NCI-H2081 treated with DMSO at 0.1 percent for 48 hours (cell line): ENCODE measurements at regions not wholly inside any gene's neighbourhood (a gene's known extent, or its start where the extent isn't known, plus 50 kb on each side); places are given as distances from the start of the nearest gene placed in this dataset.

ENCODE experiments used
- DNase-seq: peaks from one replicate; lab custom pipeline; 2025; lab: John Stamatoyannopoulos, UW

DNA sequence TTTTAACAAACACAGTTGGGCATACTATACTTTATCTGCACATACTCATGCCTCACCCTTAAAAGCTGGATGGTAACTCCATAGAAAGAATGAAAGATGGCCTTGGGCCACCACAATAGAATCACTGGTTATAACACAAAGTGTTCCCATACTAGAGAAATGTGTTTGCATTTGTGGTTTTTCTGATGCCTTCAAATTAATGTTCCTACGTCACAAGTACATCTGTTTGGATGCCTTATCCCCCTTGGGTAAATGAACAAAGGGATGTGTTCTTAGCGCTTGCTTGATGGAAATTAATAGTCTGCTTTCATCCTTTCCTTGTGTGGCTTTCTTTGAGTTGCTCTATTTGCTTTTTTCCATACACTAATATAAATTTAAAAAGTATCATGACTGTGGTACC is 291.1 kb upstream of the PDE4D start:
- DNase-seq, result no peak

- no peak for DNase-seq
These were observed 290.4 kb upstream of the PDE4D start for GRCh38 chr5:60183881-60184280.

DNA sequence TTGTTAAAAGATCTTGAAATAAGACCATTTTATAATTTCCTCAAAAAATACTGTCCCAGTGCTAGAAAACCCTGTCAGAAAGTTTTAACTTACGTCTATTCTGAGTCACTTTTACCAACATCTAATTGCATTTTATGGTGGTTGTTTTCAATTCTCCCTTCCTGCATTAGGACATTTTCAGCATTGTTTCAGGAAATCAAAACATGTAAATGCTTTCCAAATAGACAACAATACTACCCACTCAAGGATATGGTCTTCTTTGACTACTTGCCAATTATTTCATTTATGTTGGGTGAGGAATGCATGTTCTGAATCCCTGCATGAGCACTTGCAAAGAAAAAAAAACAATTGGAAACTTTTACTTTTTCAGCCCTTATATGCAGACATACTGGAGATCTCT is 284.6 kb upstream of the PDE4D start:
- no peak for DNase-seq

DNA sequence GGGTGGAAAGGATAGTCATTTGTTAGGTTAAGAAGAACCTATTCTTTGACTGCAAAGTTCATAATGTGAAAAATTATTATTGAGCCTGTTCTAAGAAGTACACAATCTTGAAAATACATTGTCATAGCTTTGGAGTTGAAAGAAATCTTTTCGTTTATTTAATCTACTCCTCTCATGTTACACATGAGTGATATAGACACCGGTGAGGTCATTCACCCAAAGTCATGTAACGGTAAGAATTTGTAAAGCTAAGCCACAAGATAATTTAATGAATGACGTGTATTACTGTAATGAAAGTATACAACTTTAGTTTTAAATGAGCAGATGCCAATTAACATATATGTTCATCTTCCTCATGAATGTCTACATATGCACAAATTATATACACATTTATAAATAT is 284.1 kb upstream of the PDE4D start:
- no peak for DNase-seq

DNA sequence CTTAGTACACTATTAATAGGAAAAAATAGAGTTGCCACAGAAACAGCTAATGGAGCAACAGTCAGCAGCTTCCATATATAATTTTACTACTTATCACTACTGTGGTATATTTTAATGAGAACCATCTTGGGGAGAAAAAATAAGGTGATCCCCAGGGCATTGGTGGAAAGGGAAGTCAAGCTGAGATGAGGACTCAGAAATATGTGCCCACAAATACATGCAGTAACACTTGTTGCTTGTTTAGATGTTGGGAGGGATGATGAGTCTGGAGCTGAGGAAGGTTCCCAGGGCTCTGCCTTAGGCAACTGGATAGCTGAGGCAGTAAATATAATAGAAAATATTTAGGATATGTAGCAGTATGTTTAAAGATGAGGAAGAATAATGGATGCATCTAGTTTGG is 280.1 kb upstream of the PDE4D start:
- DNase-seq, result no peak

DNA sequence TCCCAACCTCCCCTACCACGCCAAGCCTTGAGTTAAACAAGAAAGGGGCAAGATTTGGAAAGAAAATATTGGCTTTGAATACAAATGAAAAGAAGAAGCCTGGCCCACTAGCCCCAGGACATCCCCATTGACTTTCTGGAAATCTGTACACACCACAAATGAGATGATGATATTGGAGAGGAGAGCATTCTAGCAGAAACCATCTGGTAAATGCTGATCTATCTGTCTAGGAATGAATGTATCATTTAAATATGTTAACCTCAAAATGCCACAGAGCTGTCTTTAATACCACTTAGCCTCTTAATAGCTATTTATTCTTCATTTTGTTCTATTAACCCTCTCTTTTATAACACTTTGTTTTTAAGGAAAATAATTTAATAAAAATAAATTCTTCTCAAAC is 270.2 kb upstream of the PDE4D start:
- DNase-seq, result no peak

- no peak for DNase-seq
These were observed 268.9 kb upstream of the PDE4D start for GRCh38 chr5:60162441-60162840.

GRCh38 chr5:60161340-60161934 is 267.9 kb upstream of the PDE4D start:
- DNase-seq, result no peak

DNA sequence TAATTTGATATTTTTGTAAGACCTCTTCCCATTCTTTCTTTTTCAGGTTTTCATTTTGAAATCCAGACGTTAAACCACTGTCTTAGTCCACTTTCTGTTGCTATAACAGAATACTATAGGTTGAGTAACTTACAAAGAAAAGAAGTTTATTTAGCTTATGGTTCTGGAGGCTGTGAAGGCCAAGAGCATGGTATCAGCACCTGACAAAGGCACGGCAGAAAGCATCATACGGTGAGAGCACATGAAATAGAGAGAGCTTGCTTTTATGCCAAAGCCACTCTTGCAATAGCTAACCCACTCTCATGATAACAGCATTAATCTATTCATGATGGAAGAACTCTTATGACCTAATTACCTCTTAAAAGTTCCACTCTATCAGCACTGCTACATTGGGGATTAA is 255.6 kb upstream of the PDE4D start:
- DNase-seq, result no peak

GRCh38 chr5:60148366-60148765 is 254.8 kb upstream of the PDE4D start:
- no peak for DNase-seq

DNA sequence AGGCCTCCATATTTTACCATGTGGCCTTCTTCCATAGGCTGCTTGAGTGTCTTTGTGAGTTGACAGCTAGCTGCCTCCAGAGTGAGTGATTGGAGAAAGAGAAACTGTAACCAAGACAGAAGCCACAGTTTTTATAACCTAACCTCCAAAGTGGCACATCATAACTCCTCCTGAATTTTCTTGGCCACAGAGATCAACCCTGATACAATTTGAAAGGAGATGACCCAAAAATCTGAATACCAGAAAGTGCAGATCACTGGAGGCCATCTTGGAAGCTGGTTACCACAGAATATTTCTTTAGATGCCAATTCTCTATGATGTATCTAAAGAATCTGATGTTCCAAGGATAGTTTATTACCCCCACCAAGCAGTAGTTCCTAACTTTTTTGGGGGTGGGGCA is 254.3 kb upstream of the PDE4D start:
- no peak for DNase-seq

GRCh38 chr5:60143942-60144549 is 250.5 kb upstream of the PDE4D start:
- DNase-seq, result no peak

DNA sequence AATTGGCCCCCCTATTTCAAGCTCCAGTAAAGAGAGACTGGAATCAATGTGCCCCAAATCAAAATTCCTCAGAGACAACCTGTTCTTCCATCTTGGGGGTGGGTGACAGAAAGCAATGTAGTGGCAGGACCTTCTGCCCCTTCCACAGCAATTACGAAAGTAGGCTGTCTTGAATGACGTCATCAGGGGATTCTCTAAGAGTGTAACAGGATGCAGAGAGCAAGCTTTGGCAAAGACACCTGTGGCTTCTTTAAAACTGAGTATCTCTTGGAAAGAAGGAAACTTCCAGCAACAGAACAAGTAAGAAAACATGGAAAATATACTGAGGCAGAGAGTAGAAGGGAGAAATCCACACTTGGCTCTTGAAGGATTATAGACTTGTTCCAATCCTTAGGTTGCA is 247.6 kb upstream of the PDE4D start:
- DNase-seq, result no peak

GRCh38 chr5:60136841-60137240 is 243.3 kb upstream of the PDE4D start:
- DNase-seq, result no peak

- no peak for DNase-seq
These were observed 238.0 kb upstream of the PDE4D start for GRCh38 chr5:60131504-60131903.

GRCh38 chr5:60125636-60126035 is 232.1 kb upstream of the PDE4D start:
- no peak for DNase-seq

DNA sequence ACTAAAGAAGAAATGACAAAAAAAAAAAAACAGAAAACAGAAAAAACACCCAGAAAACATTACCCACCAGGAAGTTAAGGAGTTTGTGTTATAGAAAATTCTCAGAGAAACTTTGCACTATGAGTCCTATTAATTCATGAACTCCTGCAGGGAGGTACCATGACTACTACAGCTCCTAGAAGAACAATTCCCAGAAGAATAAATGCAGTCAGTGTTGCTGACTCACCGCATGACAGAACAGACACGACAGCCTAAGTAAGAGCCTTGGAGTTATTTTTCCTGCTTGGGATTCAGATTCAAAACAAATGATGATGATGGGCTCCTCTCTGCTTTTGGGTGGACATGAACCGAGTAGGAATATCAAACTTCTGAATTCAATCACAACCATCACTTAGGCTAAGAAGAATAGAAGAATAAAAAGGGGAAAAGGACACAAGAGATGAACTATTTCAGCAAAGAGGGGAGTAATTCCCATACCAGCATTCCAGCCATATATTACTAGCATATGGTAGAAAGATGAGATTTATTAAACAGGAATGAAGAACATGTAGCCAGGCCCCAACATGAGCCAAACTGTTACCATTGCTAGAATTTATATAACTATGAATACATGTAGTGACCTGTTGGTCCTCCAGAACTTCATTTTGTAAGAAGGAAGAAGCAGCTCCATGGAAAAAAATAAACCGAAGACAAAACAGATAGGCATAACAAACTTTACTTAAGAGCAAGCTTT is 209.6 kb upstream of the PDE4D start:
- no peak for DNase-seq

GRCh38 chr5:60101573-60101972 is 208.0 kb upstream of the PDE4D start:
- no peak for DNase-seq

DNA sequence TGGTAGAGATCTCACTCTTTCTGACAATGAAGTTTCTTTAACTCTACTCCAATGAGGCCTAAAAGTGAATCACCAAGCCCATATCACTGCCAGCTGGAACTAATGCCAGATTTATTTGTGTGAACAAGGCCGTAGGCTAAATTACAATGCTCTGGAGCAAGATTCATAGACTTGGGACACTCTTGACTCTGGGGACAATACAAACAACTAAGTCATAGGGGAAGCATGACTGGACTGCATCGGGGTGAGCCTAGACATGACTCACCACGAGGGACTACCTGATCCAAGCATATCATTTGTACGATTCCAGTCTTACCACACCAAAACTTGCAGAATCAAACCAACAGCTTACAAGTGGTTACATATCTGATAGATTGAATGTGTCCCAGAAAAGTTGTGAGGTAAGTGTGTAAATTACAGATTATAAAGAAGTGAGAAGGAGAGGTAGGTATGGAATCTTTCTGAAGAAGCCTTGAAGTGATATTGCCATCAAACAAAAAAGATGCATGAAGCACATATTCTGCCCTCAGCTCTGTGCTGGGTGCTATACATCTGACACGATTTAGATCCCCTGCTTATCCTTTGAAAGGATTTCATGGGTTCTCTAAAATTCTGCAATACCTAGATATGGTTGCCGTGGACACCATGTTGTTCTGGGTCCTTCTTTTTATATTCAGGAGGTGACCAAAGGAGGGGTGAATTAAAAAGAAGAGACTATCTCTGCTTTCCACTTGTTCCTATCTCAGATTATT is 199.3 kb upstream of the PDE4D start:
- no peak for DNase-seq

DNA sequence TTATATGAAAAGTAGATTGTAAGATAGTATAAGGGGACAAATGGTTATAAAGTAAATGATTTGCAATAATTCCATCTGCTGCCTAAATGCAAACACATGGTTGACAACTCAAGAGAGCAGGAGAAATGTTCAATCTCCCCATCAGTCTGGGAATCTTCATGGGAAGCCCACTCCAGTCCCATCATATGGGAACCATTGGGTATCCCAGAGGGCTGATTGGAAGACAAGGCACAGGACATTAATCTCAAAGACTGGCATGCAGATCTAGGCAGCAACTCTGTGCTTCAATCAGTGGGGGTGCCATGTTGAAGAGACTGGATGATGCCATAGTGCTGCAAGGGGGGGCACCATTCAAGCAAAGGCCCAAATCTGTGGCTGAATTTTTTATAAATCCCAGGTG is 193.1 kb upstream of the PDE4D start:
- no peak for DNase-seq

DNA sequence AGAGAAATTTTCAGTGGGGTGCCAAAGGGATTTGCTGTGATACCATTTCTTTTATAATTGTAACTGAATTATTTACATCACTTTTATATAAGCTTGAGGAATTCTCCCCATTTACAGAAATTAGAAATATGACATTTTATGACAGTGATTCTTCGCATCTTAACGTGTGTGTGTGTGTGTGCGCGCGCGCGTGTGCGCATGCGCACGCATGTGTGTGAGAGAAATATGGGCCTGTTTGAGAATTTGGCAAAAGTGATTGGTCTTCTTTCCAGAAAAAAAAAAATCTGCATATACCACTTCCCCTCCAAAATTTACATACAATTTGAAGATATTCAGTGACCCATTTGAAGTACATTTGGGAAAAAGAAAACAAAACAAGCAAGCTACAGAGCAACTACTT is 190.7 kb upstream of the PDE4D start:
- no peak for DNase-seq

GRCh38 chr5:60077292-60077691 is 183.8 kb upstream of the PDE4D start:
- DNase-seq, result no peak

- DNase-seq, result no peak
These were observed 183.2 kb upstream of the PDE4D start for GRCh38 chr5:60076746-60077145.
